ENCODE measurements at regions not wholly inside any gene's neighbourhood (a gene's known extent, or its start where the extent isn't known, plus 50 kb on each side); places are given as distances from the start of the nearest gene placed in this dataset.
"Not testable (repeated sequence)": the region's sequence is repeated elsewhere in the genome, so short reads cannot be mapped to it uniquely, and the experiment has no call there.

DNA sequence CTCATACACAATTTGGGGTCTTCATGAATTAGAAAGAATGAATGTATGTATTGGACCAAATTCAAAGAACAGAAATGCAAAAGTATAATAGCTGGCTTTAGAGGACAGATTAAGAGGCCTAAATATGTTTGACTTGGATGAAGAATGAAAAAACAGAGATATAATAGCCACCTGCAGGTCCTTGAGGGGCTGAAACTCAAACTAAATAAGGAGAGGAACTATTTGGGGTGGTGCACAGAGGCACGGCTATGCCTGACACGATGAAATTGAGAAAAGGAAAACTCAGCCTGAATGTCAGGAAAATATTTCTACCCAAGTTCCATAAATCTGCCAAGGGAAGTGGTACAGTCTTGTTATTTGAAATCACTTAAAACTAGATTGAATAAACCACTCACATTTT, 222.9 kb upstream of the DDHD1 start:
- DNase-seq, result no peak
- H3K36me3 ChIP-seq (ENCODE audit: control insufficient read depth, insufficient read depth, low read length), result no peaks in the 10 kb centered on the region
- no peaks in the 10 kb centered on the region for H3K9me3 ChIP-seq (ENCODE audit: control insufficient read depth, low read depth, low read length)
- H3K27ac ChIP-seq (ENCODE audit: low read length), result no peak overlapping the region
- no peak overlapping the region for H3K4me3 ChIP-seq (ENCODE audit: low read length)
- H3K4me1 ChIP-seq (ENCODE audit: control insufficient read depth, insufficient read depth, low read length), result no peaks in the 10 kb centered on the region
- H3K27me3 ChIP-seq (ENCODE audit: control insufficient read depth, insufficient read depth, low read length), result no peaks in the 10 kb centered on the region
- 90% methylated on average over 2 of the region's 2 CpGs for WGBS (ENCODE audit: insufficient coverage, low lambda C conversion rate)

DNA sequence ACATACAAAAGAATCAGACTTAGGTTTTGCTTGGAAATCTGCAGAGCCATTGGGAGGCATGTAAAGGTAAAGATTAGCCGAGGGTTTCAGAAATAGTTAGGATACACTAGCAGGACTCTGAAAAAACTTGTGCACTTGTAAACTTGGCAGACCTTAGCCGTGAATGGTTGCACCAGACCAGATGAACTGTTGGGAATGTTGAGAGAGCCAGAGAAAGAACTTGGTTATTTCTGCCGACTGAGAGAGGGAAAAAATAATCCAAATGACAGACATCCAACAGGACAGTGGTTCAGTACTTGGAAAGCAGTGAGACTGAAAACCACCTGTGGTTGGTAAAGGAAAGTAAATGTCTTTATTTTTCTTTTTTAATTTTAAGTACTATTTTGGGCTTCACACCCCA, 222.5 kb upstream of the DDHD1 start:
- H3K4me3 ChIP-seq (ENCODE audit: low read length), result no peak overlapping the region
- H3K4me1 ChIP-seq (ENCODE audit: control insufficient read depth, insufficient read depth, low read length), result no peaks in the 10 kb centered on the region
- no peaks in the 10 kb centered on the region for H3K36me3 ChIP-seq (ENCODE audit: control insufficient read depth, insufficient read depth, low read length)
- H3K27ac ChIP-seq (ENCODE audit: low read length), result no peak overlapping the region
- H3K27me3 ChIP-seq (ENCODE audit: control insufficient read depth, insufficient read depth, low read length), result no peaks in the 10 kb centered on the region
- no peak for DNase-seq
- no peaks in the 10 kb centered on the region for H3K9me3 ChIP-seq (ENCODE audit: control insufficient read depth, low read depth, low read length)
- 100% methylated on average over 1 of the region's 3 CpGs for WGBS (ENCODE audit: insufficient coverage, low lambda C conversion rate)

DNA sequence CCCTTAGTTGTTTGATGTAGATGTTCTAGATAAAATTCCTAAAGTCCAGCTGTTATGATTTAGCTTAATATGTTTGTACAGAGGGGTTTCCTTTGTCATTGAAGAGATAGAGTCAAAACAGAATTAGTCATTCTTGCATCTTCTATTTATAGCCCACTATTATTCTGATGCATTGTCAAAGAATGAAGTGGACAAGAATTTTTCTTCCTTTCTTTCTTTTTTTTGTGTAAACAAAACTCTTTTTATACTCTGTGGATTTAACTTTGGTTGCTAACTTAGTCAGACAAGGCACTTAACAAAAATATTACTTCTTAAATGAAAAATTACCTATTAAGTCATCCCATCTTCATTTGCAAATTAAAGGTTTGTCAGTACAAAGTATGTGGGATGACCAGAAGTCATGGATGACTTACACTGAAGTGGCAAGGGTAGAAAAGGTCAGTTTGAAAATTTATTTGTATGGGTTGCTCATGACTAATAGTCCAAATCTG, 215.6 kb upstream of the DDHD1 start:
- H3K27me3 ChIP-seq (ENCODE audit: control insufficient read depth, insufficient read depth, low read length), result no peaks in the 10 kb centered on the region
- no peak for DNase-seq
- no peaks in the 10 kb centered on the region for H3K36me3 ChIP-seq (ENCODE audit: control insufficient read depth, insufficient read depth, low read length)
- H3K27ac ChIP-seq (ENCODE audit: low read length), result no peak overlapping the region
- H3K4me1 ChIP-seq (ENCODE audit: control insufficient read depth, insufficient read depth, low read length), result no peaks in the 10 kb centered on the region
- no peak overlapping the region for H3K4me3 ChIP-seq (ENCODE audit: low read length)
- no peaks in the 10 kb centered on the region for H3K9me3 ChIP-seq (ENCODE audit: control insufficient read depth, low read depth, low read length)

DNA sequence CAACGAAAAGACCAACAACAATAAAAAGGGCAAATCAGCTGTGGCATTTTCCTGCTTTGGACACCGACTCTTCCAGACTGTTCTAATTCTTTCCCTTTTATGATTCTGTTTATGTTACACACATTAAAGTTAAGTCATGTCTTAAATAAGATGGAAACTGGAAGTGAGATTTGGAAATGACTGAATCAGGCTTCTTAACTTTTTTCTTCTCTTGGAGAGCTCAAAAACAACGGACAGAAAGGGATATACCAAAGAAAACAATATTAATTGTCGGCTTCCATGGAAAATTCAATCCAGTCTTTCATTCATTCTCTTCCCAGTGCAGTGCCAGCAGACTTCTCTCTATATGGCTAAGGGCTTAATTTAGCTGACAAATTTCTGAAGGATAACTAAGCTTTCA, 214.9 kb upstream of the DDHD1 start:
- Histone ChIP-seq H3K4me1 (ENCODE audit: control insufficient read depth, insufficient read depth, low read length) (no peaks in the 10 kb centered on the region), H3K36me3 (ENCODE audit: control insufficient read depth, insufficient read depth, low read length) (no peaks in the 10 kb centered on the region), H3K27me3 (ENCODE audit: control insufficient read depth, insufficient read depth, low read length) (no peaks in the 10 kb centered on the region), H3K9me3 (ENCODE audit: control insufficient read depth, low read depth, low read length) (no peaks in the 10 kb centered on the region), H3K27ac (ENCODE audit: low read length) (no peak overlapping the region), H3K4me3 (ENCODE audit: low read length) (no peak overlapping the region)
- WGBS (ENCODE audit: insufficient coverage, low lambda C conversion rate), result 71% methylated on average over 3 of the region's 4 CpGs
- DNase-seq, result no peak

- Histone ChIP-seq H3K27me3 (ENCODE audit: control insufficient read depth, insufficient read depth, low read length) (no peaks in the 10 kb centered on the region), H3K36me3 (ENCODE audit: control insufficient read depth, insufficient read depth, low read length) (no peaks in the 10 kb centered on the region), H3K9me3 (ENCODE audit: control insufficient read depth, low read depth, low read length) (no peaks in the 10 kb centered on the region), H3K4me1 (ENCODE audit: control insufficient read depth, insufficient read depth, low read length) (no peaks in the 10 kb centered on the region), H3K27ac (ENCODE audit: low read length) (no peak overlapping the region), H3K4me3 (ENCODE audit: low read length) (no peak overlapping the region)
- no CpG with 5 or more reads among the region's 4 CpGs for WGBS (ENCODE audit: insufficient coverage, low lambda C conversion rate)
- DNase-seq, result peak in 1 of 2 donors; percentile 2
These were observed 214.5 kb upstream of the DDHD1 start for GRCh38 chr14:53367644-53368026.

DNA sequence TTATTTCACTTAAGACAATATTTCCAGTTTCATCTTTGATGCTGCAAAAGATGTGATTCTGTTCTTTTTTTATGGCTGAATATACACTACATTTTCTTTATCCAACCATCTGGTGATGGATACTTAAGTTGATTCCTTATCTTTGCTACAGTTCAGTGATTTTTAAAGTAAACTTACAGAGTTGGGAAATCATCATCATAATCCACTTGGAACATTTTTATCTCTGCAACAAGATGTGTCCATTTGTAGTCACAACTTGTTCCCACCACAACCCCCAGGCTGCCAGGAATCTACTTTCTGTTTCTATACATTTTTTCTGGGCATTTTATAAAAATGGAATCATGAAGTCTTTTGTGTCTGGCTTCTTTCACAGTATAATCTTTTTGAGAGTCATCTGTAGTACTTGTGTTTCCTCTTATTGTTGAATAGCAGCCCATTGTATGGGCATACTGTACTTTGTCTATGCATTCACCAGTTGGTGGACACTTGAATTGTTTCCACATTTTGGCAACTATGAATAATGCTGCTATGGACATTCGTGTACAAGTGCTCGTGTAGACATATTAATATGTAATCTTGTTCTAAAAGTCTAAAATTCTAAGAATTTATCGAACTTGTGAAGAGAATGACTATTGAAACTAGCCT, 212.5 kb upstream of the DDHD1 start:
- H3K9me3 ChIP-seq (ENCODE audit: control insufficient read depth, low read depth, low read length), result no peaks in the 10 kb centered on the region
- no peaks in the 10 kb centered on the region for H3K27me3 ChIP-seq (ENCODE audit: control insufficient read depth, insufficient read depth, low read length)
- no peak for DNase-seq
- H3K27ac ChIP-seq (ENCODE audit: low read length), result no peak overlapping the region
- 100% methylated on average over 1 of the region's 3 CpGs for WGBS (ENCODE audit: insufficient coverage, low lambda C conversion rate)
- H3K36me3 ChIP-seq (ENCODE audit: control insufficient read depth, insufficient read depth, low read length), result no peaks in the 10 kb centered on the region
- no peak overlapping the region for H3K4me3 ChIP-seq (ENCODE audit: low read length)
- no peaks in the 10 kb centered on the region for H3K4me1 ChIP-seq (ENCODE audit: control insufficient read depth, insufficient read depth, low read length)

DNA sequence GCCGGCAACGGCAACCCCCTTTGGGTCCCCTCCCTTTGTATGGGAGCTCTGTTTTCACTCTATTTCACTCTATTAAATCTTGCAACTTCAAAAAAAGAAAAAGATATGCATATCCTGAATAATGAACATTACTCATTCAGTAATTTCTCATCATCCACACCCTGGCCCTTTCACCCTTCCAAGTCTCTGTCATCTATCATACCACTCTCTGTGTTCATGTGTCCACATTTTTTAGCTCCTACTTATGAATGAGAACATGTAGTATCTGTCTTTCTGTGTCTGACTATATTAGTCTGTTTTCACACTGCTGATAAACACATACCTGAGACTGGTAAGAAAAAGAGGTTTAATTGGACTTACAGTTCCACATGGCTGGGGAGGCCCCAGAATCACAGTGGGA, 209.8 kb upstream of the DDHD1 start:
- H3K27ac ChIP-seq (ENCODE audit: low read length); H3K27me3 ChIP-seq (ENCODE audit: control insufficient read depth, insufficient read depth, low read length); DNase-seq; H3K4me3 ChIP-seq (ENCODE audit: low read length); H3K36me3 ChIP-seq (ENCODE audit: control insufficient read depth, insufficient read depth, low read length); H3K4me1 ChIP-seq (ENCODE audit: control insufficient read depth, insufficient read depth, low read length); H3K9me3 ChIP-seq (ENCODE audit: control insufficient read depth, low read depth, low read length): not testable (repeated sequence)
- no CpG with 5 or more reads among the region's 2 CpGs for WGBS (ENCODE audit: insufficient coverage, low lambda C conversion rate)

GRCh38 chr14:53360829-53361228, 207.7 kb upstream of the DDHD1 start:
- Histone ChIP-seq H3K36me3 (ENCODE audit: control insufficient read depth, insufficient read depth, low read length) (no peaks in the 10 kb centered on the region), H3K4me3 (ENCODE audit: low read length) (no peak overlapping the region), H3K9me3 (ENCODE audit: control insufficient read depth, low read depth, low read length) (no peaks in the 10 kb centered on the region), H3K27ac (ENCODE audit: low read length) (no peak overlapping the region), H3K27me3 (ENCODE audit: control insufficient read depth, insufficient read depth, low read length) (no peaks in the 10 kb centered on the region), H3K4me1 (ENCODE audit: control insufficient read depth, insufficient read depth, low read length) (no peaks in the 10 kb centered on the region)
- DNase-seq, result no peak

GRCh38 chr14:53358166-53358565, 205.0 kb upstream of the DDHD1 start:
- DNase-seq, result no peak

DNA sequence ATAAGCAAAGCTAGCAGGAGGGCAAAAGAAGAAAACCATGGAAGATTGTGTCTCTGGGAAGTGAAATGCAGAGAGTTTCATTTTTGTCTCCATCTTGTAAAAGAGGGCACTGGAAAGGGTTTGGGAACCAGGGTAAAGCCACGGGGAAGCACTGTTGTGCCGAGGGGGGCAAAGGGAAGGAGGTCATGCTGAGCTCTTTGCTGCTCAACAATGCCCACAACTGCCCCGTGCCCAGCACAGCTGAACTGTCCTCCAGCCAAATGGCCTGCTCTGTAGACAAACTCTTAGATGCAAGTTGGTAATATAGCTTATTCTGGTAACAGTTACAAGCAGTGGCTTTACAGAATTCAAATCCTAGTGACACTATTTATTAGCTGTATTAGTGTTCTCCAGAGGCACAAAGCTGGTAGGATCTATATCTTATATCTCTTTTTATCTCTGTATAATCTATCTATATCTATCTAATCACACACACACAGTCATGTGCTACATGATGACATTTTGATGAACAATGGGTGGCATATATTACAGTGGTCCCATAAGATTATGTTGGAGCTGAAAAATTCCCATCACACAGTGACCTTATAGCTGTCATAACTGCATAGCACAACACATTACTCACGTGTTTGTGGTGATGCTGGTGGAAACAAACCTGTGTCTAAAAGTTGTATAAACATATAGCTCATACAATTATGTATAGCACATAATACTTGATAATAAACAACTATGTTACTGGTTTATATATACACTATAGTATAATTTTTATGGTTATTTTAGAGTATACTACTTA, 203.4 kb upstream of the DDHD1 start:
- Histone ChIP-seq H3K4me3 (ENCODE audit: low read length) (no peak overlapping the region), H3K9me3 (ENCODE audit: control insufficient read depth, low read depth, low read length) (no peaks in the 10 kb centered on the region), H3K27ac (ENCODE audit: low read length) (no peak overlapping the region), H3K36me3 (ENCODE audit: control insufficient read depth, insufficient read depth, low read length) (no peaks in the 10 kb centered on the region), H3K4me1 (ENCODE audit: control insufficient read depth, insufficient read depth, low read length) (no peaks in the 10 kb centered on the region), H3K27me3 (ENCODE audit: control insufficient read depth, insufficient read depth, low read length) (no peaks in the 10 kb centered on the region)
- DNase-seq, result no peak
- WGBS (ENCODE audit: insufficient coverage, low lambda C conversion rate), result no CpG with 5 or more reads among the region's 4 CpGs

More at GRCh38 chr14:53358166-53358565, 205.0 kb upstream of the DDHD1 start:
- H3K36me3 ChIP-seq (ENCODE audit: control insufficient read depth, insufficient read depth, low read length), result no peaks in the 10 kb centered on the region
- no peaks in the 10 kb centered on the region for H3K4me1 ChIP-seq (ENCODE audit: control insufficient read depth, insufficient read depth, low read length)
- H3K9me3 ChIP-seq (ENCODE audit: control insufficient read depth, low read depth, low read length), result no peaks in the 10 kb centered on the region
- H3K27me3 ChIP-seq (ENCODE audit: control insufficient read depth, insufficient read depth, low read length), result no peaks in the 10 kb centered on the region
- H3K27ac ChIP-seq (ENCODE audit: low read length), result no peak overlapping the region
- H3K4me3 ChIP-seq (ENCODE audit: low read length), result no peak overlapping the region

DNA sequence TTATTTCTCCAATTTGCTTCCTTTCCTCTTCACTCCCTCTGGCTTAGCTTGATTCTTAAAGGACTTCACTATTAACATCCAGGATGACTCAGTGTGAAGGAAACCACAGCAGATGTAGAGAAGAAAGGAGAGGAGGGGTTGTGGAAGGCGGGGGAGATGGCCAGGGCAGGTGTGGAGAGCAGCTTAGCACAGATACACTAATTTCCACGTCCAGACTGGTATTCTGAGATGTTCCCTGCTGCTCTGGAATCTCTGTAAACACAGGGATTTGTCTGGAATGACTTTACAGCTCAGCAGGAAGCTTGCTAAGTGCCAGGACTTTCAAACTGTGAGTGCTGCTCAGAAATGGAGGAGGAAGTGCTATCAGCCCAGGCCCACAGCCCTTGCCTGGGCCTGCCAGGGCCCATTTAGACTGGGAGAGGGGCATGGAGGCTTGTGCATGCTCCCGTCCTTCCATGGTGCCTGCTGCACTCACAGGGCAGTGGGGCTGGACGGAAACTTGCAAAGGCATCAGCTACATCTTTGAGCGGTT, 202.5 kb upstream of the DDHD1 start:
- DNase-seq, result peak in 1 of 2 donors; percentile 16
- WGBS (ENCODE audit: insufficient coverage, low lambda C conversion rate), result no CpG with 5 or more reads among the region's 5 CpGs
- H3K9me3 ChIP-seq (ENCODE audit: control insufficient read depth, low read depth, low read length), result no peaks in the 10 kb centered on the region
- no peaks in the 10 kb centered on the region for H3K36me3 ChIP-seq (ENCODE audit: control insufficient read depth, insufficient read depth, low read length)
- no peaks in the 10 kb centered on the region for H3K4me1 ChIP-seq (ENCODE audit: control insufficient read depth, insufficient read depth, low read length)
- H3K4me3 ChIP-seq (ENCODE audit: low read length), result no peak overlapping the region
- no peak overlapping the region for H3K27ac ChIP-seq (ENCODE audit: low read length)
- H3K27me3 ChIP-seq (ENCODE audit: control insufficient read depth, insufficient read depth, low read length), result no peaks in the 10 kb centered on the region
